ENCODE measurements at regions not wholly inside any gene's neighbourhood (a gene's known extent, or its start where the extent isn't known, plus 50 kb on each side); places are given as distances from the start of the nearest gene placed in this dataset.

- TF ChIP-seq CTCF (IDR thresholded peaks at IDR 0.05) (no peak), ZFX (IDR thresholded peaks at IDR 0.05; ENCODE audit: borderline replicate concordance) (no peak)
These were observed 483.2 kb upstream of the DIPK2B start for GRCh38 chrX:45683914-45684313.
